BE2C (cell line): ENCODE measurements at regions not wholly inside any gene's neighbourhood (a gene's known extent, or its start where the extent isn't known, plus 50 kb on each side); places are given as distances from the start of the nearest gene placed in this dataset.
"Not testable (repeated sequence)": the region's sequence is repeated elsewhere in the genome, so short reads cannot be mapped to it uniquely, and the experiment has no call there.

Experiments used
- DNase-seq: peaks from one replicate; pipeline ENCODE4 v3.0.0-alpha.2; 2020
- H3K27me3 ChIP-seq: fragments of 250-450 bp; sonication (Bioruptor Pico); 2 replicates; pipeline ENCODE4 v1.5.1; 2020; ENCODE audit warnings: mild to moderate bottlenecking
- H3K36me3 ChIP-seq: fragments of 250-450 bp; sonication (Bioruptor Pico); 2 replicates; pipeline ENCODE4 v1.5.1; 2020; ENCODE audit warnings: mild to moderate bottlenecking
- H3K4me1 ChIP-seq: fragments of 250-450 bp; sonication (Bioruptor Pico); 2 replicates; pipeline ENCODE4 v1.5.1; 2020
- H3K4me3 ChIP-seq: 2 replicates; pipeline ENCODE4 v1.5.1; 2011; ENCODE audit warnings: low read depth, low read length
- H3K9me3 ChIP-seq: fragments of 250-450 bp; sonication (Bioruptor Pico); 2 replicates; pipeline ENCODE4 v1.5.1; 2020
- TF ChIP-seq, protein P1 (sequence below): IDR thresholded peaks from 2 replicates; pipeline ENCODE4 v1.5.1; 2012; ENCODE audit warnings: mild to moderate bottlenecking, low read depth, low read length

- no peaks in the 10 kb centered on the region for H3K36me3 ChIP-seq
- TF ChIP-seq, protein P1, sequence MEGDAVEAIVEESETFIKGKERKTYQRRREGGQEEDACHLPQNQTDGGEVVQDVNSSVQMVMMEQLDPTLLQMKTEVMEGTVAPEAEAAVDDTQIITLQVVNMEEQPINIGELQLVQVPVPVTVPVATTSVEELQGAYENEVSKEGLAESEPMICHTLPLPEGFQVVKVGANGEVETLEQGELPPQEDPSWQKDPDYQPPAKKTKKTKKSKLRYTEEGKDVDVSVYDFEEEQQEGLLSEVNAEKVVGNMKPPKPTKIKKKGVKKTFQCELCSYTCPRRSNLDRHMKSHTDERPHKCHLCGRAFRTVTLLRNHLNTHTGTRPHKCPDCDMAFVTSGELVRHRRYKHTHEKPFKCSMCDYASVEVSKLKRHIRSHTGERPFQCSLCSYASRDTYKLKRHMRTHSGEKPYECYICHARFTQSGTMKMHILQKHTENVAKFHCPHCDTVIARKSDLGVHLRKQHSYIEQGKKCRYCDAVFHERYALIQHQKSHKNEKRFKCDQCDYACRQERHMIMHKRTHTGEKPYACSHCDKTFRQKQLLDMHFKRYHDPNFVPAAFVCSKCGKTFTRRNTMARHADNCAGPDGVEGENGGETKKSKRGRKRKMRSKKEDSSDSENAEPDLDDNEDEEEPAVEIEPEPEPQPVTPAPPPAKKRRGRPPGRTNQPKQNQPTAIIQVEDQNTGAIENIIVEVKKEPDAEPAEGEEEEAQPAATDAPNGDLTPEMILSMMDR, result no peak
- no peak for DNase-seq
- H3K27me3 ChIP-seq, result no peaks in the 10 kb centered on the region
- no peak overlapping the region for H3K4me3 ChIP-seq
- no peaks in the 10 kb centered on the region for H3K4me1 ChIP-seq
- no peaks in the 10 kb centered on the region for H3K9me3 ChIP-seq
These were observed 158.9 kb upstream of the CNTNAP4 start for GRCh38 chr16:76118344-76118743.

DNA sequence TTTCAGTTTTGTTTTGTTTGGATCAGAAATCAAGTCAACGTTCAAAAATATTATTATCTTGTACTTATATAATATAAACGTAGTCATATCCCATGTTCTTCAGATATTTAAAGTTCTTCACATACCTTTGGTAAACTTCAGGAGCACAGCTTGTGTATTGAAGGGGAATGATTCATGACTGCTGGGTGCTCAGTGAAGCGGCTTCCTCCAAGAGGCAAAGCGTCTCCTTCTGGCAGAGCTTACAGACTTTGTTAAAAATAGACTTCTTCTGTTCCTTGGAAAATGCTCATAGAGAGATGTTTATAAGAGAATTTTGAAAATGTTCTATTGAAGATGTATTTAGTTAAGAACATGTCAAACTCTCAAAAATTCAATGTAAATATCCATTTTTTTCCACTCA lies 155.6 kb upstream of the CNTNAP4 start:
- Histone ChIP-seq H3K36me3 (no peaks in the 10 kb centered on the region), H3K4me1 (no peaks in the 10 kb centered on the region), H3K27me3 (no peaks in the 10 kb centered on the region), H3K4me3 (no peak overlapping the region), H3K9me3 (no peaks in the 10 kb centered on the region)
- TF ChIP-seq, protein P1, result no peak
- no peak for DNase-seq

GRCh38 chr16:76123966-76124365 lies 153.2 kb upstream of the CNTNAP4 start:
- Histone ChIP-seq H3K27me3 (no peaks in the 10 kb centered on the region), H3K4me3 (no peak overlapping the region), H3K9me3 (no peaks in the 10 kb centered on the region), H3K4me1 (no peaks in the 10 kb centered on the region), H3K36me3 (no peaks in the 10 kb centered on the region)
- DNase-seq, result no peak
- TF ChIP-seq, protein P1, result no peak

DNA sequence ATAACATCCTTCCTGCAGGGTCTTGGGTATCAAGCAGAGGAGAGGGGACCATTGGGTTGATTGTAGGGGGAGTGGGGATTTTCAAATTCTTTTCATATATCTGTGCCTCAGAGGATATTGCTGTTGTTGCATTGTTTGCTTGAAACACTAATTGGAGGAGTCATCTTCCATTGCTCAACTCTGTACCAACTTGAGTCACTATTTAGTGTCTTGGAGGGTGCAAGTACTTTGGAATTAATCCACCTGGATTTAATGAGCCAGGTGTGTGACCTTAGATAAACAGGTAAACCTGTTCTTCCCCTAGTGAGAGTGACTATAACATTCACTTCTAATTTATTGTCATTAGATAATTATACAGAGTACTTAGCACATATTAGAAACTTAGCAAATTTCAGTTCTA lies 151.3 kb upstream of the CNTNAP4 start:
- TF ChIP-seq, protein P1, result no peak

GRCh38 chr16:76138056-76138455 lies 139.1 kb upstream of the CNTNAP4 start:
- not testable (repeated sequence) for DNase-seq, H3K36me3 ChIP-seq

More for the DNA sequence above, 151.3 kb upstream of the CNTNAP4 start:
- H3K36me3 ChIP-seq, result no peaks in the 10 kb centered on the region
- no peaks in the 10 kb centered on the region for H3K27me3 ChIP-seq
- H3K9me3 ChIP-seq, result no peaks in the 10 kb centered on the region
- DNase-seq, result no peak
- H3K4me1 ChIP-seq, result no peaks in the 10 kb centered on the region
- H3K4me3 ChIP-seq, result no peak overlapping the region

GRCh38 chr16:76157629-76158028 lies 119.6 kb upstream of the CNTNAP4 start:
- Histone ChIP-seq H3K27me3 (no peaks in the 10 kb centered on the region), H3K36me3 (no peaks in the 10 kb centered on the region), H3K9me3 (no peaks in the 10 kb centered on the region), H3K4me1 (no peaks in the 10 kb centered on the region), H3K4me3 (no peak overlapping the region)
- TF ChIP-seq, protein P1, result no peak
- DNase-seq, result no peak

More at GRCh38 chr16:76138056-76138455, 139.1 kb upstream of the CNTNAP4 start:
- not testable (repeated sequence) for H3K4me1 ChIP-seq, H3K4me3 ChIP-seq, H3K9me3 ChIP-seq, H3K27me3 ChIP-seq

DNA sequence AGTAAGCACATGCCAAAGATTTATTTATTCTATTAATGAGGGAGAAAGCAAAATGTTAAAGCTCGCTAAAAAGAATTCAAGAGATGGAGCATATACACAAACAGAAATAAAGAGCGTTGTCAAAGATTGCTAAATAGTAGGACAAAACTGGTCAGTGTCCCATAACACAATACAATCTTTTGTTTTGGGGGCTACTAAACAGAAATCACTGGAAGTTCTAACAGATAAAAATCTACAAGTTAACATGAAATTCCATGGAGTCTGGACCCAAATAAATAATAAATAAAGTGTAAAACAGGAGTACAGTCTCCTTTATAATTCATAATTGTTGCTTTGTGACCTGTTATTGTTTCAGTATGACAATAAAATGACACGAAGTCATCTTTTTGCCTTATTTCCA lies 115.2 kb upstream of the CNTNAP4 start:
- TF ChIP-seq, protein P1, result no peak
- Histone ChIP-seq H3K4me3 (no peak overlapping the region), H3K9me3 (no peaks in the 10 kb centered on the region), H3K36me3 (no peaks in the 10 kb centered on the region), H3K4me1 (no peaks in the 10 kb centered on the region), H3K27me3 (no peaks in the 10 kb centered on the region)
- DNase-seq, result no peak
